Stimulated activated CD8-positive, alpha-beta memory T cell treated with anti-CD3 and anti-CD28 coated beads, Interleukin-7, amount 100 ng/mL, for 1 hour (primary cell): ENCODE measurements at regions not wholly inside any gene's neighbourhood (a gene's known extent, or its start where the extent isn't known, plus 50 kb on each side); places are given as distances from the start of the nearest gene placed in this dataset.
"Not testable (repeated sequence)": the region's sequence is repeated elsewhere in the genome, so short reads cannot be mapped to it uniquely, and the experiment has no call there.

Experiments
- DNase-seq, 2 donors: peaks; one replicate each; pipeline ENCODE4 v3.0.0-alpha.2; 2020; ENCODE audit warnings: low read depth in 2 of 2

DNA sequence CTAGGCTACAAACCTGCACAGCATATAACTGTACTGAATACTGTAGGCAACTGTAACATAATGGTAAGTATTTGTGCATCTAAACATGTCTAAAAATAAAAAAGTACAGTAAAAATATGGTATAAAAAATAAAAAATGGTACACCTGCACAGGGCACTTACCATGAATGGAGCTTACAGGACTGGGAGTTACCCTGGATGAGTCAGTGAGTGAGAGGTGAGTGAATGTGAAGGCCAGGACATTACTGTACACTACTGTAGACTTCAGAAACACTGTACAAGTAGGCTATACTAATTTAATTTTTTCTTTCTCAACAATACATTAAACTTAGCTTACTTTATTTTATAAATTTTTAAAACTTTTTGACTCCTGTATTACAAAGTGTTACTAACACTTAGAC, 265.3 kb downstream of the KLF13 start:
- no peak for DNase-seq

DNA sequence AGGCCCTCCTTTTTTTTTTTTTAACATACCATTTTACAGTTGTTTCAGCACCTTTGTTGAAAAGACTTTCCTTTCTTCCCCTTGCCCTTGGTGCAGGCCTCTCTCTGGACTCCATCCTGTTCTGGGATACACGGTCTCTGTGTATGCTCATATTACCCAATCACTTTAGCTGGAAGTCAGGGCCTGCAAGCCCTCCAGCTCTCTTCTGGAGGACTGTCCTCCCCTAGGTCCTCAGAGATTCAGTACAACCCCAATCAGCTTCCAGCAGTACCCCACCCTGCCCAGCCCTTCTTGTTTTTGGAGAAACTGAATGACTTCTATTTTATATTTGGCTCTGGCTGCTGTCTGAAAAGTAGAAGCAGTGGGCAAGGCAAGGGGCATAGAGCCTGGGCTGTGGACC, 270.8 kb downstream of the KLF13 start:
- no peak for DNase-seq

DNA sequence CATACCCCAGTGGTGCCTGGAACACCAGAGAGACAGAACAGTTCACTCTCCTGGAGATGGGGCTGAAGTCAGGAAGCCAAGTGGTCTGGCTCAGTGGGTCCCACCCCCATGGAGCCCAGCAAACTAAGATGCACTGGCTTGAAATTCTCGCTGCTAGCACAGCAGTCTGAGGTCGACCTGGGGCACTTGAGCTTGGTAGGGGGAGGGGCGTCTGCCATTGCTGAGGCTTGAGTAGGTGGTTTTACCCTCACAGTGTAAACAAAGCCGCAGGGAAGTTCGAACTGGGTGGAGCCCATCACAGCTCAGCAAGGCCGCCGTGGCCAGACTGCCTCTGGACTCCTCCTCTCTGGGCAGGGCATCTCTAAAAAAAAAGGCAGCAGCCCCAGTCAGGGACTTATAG, 272.0 kb downstream of the KLF13 start:
- DNase-seq = no peak

GRCh38 chr15:31605467-31605931, 278.9 kb downstream of the KLF13 start:
- no peak for DNase-seq

GRCh38 chr15:31606194-31606669, 279.6 kb downstream of the KLF13 start:
- no peak for DNase-seq

DNA sequence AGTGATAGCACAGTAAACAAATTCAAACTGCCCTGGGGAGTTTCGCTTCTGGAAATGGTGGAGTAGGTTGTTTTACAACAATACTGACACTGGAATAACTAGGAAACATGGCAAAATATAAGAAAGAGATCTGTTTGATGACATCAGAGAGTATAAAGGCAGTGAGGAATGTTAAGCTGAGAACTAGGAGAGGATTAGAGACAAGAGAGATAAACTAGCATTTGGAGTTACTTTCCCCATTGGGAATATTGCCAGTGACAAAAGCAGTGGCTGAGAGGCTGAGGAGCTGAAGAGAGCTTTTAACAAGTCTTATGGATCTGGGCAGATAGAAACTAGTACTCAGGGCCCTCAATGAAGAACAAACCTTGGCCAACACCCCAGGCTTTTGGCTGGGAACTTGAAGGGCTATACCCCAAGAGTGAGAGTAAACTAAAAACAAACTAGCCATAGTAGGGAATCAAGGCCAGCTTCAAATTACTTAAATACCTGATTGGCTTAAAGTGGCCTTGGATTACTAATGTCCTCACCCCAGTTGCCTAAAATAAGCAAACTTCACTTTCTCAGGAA, 280.4 kb downstream of the KLF13 start:
- DNase-seq = no peak

- DNase-seq = no peak
These were observed 281.0 kb downstream of the KLF13 start for GRCh38 chr15:31607656-31608055.

GRCh38 chr15:31609258-31609681, 282.6 kb downstream of the KLF13 start:
- DNase-seq = no peak

DNA sequence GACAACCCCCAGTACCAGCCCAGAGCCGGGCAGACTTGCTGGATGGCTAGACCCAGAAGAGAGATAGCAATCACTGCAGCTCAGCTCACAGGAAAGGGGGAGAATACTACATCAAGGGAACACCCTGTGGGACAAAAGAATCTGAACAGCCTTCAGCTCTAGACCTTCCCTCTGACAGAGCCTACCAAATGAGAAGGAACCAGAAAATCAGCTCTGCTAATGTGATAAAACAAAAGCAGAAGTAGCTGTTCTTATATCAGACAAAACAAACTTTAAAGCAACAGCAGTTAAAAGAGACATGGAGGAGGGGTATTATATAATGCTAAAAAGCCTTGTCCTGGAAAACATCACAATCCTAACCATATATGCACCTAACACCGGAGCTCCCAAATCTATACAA, 283.3 kb downstream of the KLF13 start:
- DNase-seq = no peak

DNA sequence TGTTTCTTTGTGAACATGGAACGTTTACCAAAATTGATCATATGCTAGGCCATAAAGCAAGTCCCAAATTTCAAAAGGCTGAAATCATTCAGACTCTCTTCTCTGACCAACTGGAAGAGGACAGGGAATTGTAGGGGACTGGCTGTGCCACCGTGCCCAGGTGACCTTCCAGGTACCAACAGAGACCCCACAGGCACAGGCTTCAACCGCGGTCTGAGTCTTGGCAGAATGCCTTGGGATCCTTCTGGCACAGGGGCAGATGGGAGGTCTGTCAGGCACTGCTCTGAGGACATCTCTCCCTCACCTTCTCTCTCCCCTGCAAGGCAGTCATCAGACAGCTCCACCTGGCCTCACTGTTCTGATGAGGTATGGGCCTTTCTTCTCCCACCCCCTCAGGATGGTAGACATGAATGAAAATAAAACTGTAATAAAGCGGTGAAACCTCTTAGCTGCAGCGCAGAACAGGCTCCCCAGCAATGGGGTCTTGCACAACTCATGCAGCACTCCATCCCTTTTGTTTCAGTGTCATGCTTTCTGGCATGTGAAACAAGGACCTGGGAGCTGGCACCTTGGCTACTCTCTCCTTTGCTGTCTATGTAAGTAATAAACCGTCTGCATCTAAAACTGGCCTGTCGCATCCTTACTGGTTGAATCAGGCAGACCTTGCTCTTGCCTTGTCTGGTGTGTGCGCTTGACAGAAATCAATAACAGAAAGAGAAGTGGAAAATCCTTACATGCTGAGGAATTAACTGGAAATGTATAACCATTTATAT, 289.2 kb downstream of the KLF13 start:
- DNase-seq = no peak

DNA sequence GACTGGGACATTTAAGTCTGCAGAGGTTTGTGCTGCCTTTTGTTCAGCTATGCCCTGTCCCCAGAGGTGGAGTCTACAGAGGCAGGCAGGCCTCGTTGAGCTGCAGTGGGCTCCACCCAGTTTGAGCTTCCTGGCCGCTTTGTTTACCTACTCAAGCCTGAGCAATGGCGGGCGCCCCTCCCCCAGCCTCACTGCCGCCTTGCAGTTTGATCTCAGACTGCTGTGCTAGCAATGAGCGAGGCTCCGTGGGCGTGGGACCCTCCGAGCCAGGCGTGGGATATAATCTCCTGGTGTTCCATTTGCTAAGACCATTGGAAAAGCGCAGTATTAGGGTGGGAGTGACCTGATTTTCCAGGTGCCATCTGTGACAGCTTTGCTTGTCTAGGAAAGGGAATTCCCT, 296.7 kb downstream of the KLF13 start:
- not testable (repeated sequence) for DNase-seq

- DNase-seq = not testable (repeated sequence)
These were observed 297.5 kb downstream of the KLF13 start for GRCh38 chr15:31624115-31624514.

DNA sequence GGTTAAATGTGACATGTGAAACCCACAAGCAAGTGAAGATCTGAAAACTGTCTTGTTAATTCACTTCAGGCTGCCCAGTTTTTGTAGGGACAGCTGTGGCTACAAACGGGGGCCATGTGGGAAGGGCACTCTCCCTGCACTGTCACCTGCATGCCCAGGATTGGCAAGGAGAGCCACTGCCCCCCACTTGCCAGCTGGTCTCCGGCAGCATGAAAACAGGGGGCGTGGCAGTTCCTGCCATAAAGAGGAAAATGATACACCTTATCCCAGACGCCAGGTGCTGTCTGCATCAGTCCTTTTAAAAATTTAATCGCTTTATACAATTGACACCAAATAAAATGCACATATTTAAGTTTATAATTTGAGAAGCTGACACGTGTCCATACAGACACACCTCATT, 309.1 kb downstream of the KLF13 start:
- not testable (repeated sequence) for DNase-seq

GRCh38 chr15:31636911-31637310, 310.3 kb downstream of the KLF13 start:
- not testable (repeated sequence) for DNase-seq

GRCh38 chr15:31643955-31644354, 317.3 kb downstream of the KLF13 start:
- DNase-seq = not testable (repeated sequence)

GRCh38 chr15:31644761-31645160, 318.1 kb downstream of the KLF13 start:
- DNase-seq = not testable (repeated sequence)

- not testable (repeated sequence) for DNase-seq
These were observed 320.7 kb downstream of the KLF13 start for GRCh38 chr15:31647337-31647826.

- not testable (repeated sequence) for DNase-seq
These were observed 323.0 kb downstream of the KLF13 start for GRCh38 chr15:31649634-31650033.

GRCh38 chr15:31650055-31650701, 323.5 kb downstream of the KLF13 start:
- peak; percentile 13 to 33 for DNase-seq

DNA sequence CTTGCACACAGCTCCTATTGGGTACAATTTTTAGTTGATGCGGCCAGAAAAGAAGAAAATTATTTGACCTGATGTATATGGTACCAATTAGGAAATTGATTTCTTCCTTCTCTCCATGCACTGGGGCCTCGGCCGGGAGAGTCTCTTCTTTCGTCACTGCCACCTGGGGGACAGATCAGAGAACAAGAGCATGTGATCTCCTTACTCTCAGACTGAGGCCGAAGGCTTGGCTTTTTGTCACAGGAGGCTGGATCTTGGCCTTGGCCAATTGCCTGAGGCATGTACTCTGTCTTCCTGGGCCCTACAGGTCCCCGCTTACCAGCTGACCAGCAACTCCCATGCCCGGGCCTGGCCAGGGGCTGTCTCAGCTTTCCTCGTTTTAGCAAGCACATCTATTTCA, 330.3 kb downstream of the KLF13 start:
- DNase-seq = not testable (repeated sequence)

- no peak for DNase-seq
These were observed 334.2 kb downstream of the KLF13 start for GRCh38 chr15:31660816-31661215.

GRCh38 chr15:31665732-31666131, 339.1 kb downstream of the KLF13 start:
- not testable (repeated sequence) for DNase-seq
